HepG2 (cell line): ENCODE measurements at regions not wholly inside any gene's neighbourhood (a gene's known extent, or its start where the extent isn't known, plus 50 kb on each side); places are given as distances from the start of the nearest gene placed in this dataset.

Experiments used
- BCL6 ChIP-seq: IDR thresholded peaks from 2 replicates; pipeline ENCODE4 v1.6.1; 2016; ENCODE audit warnings: missing genetic modification reagents, missing compliant biosample characterization
- ELF4 ChIP-seq: sonication (generic); formaldehyde crosslinking; IDR thresholded peaks from 2 replicates; pipeline ENCODE4 v1.5.0; 2020; ENCODE audit warnings: missing genetic modification reagents, mild to moderate bottlenecking, moderate library complexity, borderline replicate concordance
- FOXC1 ChIP-seq: sonication (generic); formaldehyde crosslinking; IDR thresholded peaks from 2 replicates; pipeline ENCODE4 v1.8.0; 2022; ENCODE audit warnings: mild to moderate bottlenecking, missing genetic modification reagents, borderline replicate concordance
- HDAC6 ChIP-seq: fragments of 200-600 bp; sonication (generic); IDR thresholded peaks from 2 replicates; pipeline ENCODE4 v1.7.0; 2017; ENCODE audit warnings: mild to moderate bottlenecking, antibody characterized with exemption, low read length, low read depth
- NRL ChIP-seq: sonication (generic); formaldehyde crosslinking; IDR thresholded peaks from 2 replicates; pipeline ENCODE4 v1.5.0; 2020; ENCODE audit warnings: missing genetic modification reagents, mild to moderate bottlenecking, moderate library complexity, borderline replicate concordance
- PHF20 ChIP-seq: sonication (generic); formaldehyde crosslinking; IDR thresholded peaks from 2 replicates; pipeline ENCODE4 v1.5.0; 2020; ENCODE audit warnings: mild to moderate bottlenecking, missing genetic modification reagents
- PHF21A ChIP-seq: sonication (generic); formaldehyde crosslinking; IDR thresholded peaks from 2 replicates; pipeline ENCODE4 v1.5.0; 2020; ENCODE audit warnings: mild to moderate bottlenecking, missing genetic modification reagents
- RERE ChIP-seq: IDR thresholded peaks from 2 replicates; pipeline ENCODE4 v1.6.1; 2016; ENCODE audit warnings: low read depth, missing genetic modification reagents, missing compliant biosample characterization
- SP140L ChIP-seq: sonication (generic); formaldehyde crosslinking; IDR thresholded peaks from 2 replicates; pipeline ENCODE4 v1.4.0; 2020; ENCODE audit warnings: missing genetic modification reagents, borderline replicate concordance
- SSRP1 ChIP-seq: IDR thresholded peaks from 2 replicates; pipeline ENCODE4 v1.6.1; 2016; ENCODE audit warnings: control low read depth
- STAG1 ChIP-seq: sonication (generic); formaldehyde crosslinking; IDR thresholded peaks from 2 replicates; pipeline ENCODE4 v1.4.0; 2020; ENCODE audit warnings: missing genetic modification reagents
- TMF1 ChIP-seq: sonication (generic); formaldehyde crosslinking; IDR thresholded peaks from 2 replicates; pipeline ENCODE4 v1.8.1; 2022; ENCODE audit warnings: low read depth, missing genetic modification reagents
- ZNF180 ChIP-seq: sonication (generic); formaldehyde crosslinking; IDR thresholded peaks from 2 replicates; pipeline ENCODE4 v1.4.0; 2020; ENCODE audit warnings: low read depth, missing genetic modification reagents, borderline replicate concordance
- ZNF205 ChIP-seq: IDR thresholded peaks from 2 replicates; pipeline ENCODE4 v1.6.1; 2018; ENCODE audit warnings: missing biosample characterization, missing genetic modification reagents
- ZNF326 ChIP-seq: sonication (generic); formaldehyde crosslinking; IDR thresholded peaks from 2 replicates; pipeline ENCODE4 v1.4.0; 2020; ENCODE audit warnings: missing genetic modification reagents, borderline replicate concordance
- ZNF329 ChIP-seq: sonication (generic); formaldehyde crosslinking; IDR thresholded peaks from 2 replicates; pipeline ENCODE4 v1.9.0; 2021; ENCODE audit warnings: low read depth, mild to moderate bottlenecking, missing genetic modification reagents
- ZNF337 ChIP-seq: sonication (generic); formaldehyde crosslinking; IDR thresholded peaks from 2 replicates; pipeline ENCODE4 v1.5.1; 2020; ENCODE audit warnings: missing genetic modification reagents, low read depth, mild to moderate bottlenecking, borderline replicate concordance
- ZNF383 ChIP-seq: sonication (generic); formaldehyde crosslinking; IDR thresholded peaks from 2 replicates; pipeline ENCODE4 v1.4.0; 2020; ENCODE audit warnings: missing genetic modification reagents, mild to moderate bottlenecking, borderline replicate concordance
- TF ChIP-seq, protein P1 (sequence below): sonication (generic); formaldehyde crosslinking; IDR thresholded peaks from 2 replicates; pipeline ENCODE4 v1.5.0; 2020; ENCODE audit warnings: missing genetic modification reagents
- TF ChIP-seq, protein P2 (sequence below): sonication (generic); formaldehyde crosslinking; IDR thresholded peaks from 2 replicates; pipeline ENCODE4 v1.4.0; 2020; ENCODE audit warnings: mild to moderate bottlenecking, missing genetic modification reagents

- peak; percentile 94 for TF ChIP-seq RERE (CRISPR knock-in tag)
- TF ChIP-seq NRL (CRISPR knock-in tag): no peak
- TF ChIP-seq, protein P1, sequence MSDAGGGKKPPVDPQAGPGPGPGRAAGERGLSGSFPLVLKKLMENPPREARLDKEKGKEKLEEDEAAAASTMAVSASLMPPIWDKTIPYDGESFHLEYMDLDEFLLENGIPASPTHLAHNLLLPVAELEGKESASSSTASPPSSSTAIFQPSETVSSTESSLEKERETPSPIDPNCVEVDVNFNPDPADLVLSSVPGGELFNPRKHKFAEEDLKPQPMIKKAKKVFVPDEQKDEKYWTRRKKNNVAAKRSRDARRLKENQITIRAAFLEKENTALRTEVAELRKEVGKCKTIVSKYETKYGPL (CRISPR knock-in tag): no peak
- no peak for TF ChIP-seq ZNF383 (CRISPR knock-in tag)
- no peak for TF ChIP-seq ZNF329 (CRISPR knock-in tag)
- peak; percentile 96 for TF ChIP-seq ZNF205 (CRISPR knock-in tag)
- TF ChIP-seq ZNF180 (CRISPR knock-in tag): no peak
- peak; percentile 57; the same call in 1 of the 2 replicates for TF ChIP-seq STAG1
- TF ChIP-seq, protein P2, sequence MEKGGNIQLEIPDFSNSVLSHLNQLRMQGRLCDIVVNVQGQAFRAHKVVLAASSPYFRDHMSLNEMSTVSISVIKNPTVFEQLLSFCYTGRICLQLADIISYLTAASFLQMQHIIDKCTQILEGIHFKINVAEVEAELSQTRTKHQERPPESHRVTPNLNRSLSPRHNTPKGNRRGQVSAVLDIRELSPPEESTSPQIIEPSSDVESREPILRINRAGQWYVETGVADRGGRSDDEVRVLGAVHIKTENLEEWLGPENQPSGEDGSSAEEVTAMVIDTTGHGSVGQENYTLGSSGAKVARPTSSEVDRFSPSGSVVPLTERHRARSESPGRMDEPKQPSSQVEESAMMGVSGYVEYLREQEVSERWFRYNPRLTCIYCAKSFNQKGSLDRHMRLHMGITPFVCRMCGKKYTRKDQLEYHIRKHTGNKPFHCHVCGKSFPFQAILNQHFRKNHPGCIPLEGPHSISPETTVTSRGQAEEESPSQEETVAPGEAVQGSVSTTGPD (CRISPR knock-in tag): no peak; the same call in none of the 2 replicates
- no peak for TF ChIP-seq ELF4 (CRISPR knock-in tag)
- TF ChIP-seq TMF1: 0 out of 2 replicates have a peak, but pooled peaks have one; percentile 46
- TF ChIP-seq FOXC1 (CRISPR knock-in tag): no peak; the same call in 1 of the 2 replicates
- no peak for TF ChIP-seq HDAC6
- TF ChIP-seq ZNF337 (CRISPR knock-in tag): no peak
- 0 out of 2 replicates have a peak, but pooled peaks have one; percentile 31 for TF ChIP-seq SP140L (CRISPR knock-in tag)
- TF ChIP-seq PHF20 (CRISPR knock-in tag): 0 out of 2 replicates have a peak, but pooled peaks have one; percentile 19
- peak; percentile 95 for TF ChIP-seq PHF21A
- TF ChIP-seq SSRP1 (CRISPR knock-in tag): peak; percentile 83
- peak; percentile 100 for TF ChIP-seq BCL6 (CRISPR knock-in tag)
- TF ChIP-seq ZNF326 (CRISPR knock-in tag): no peak
Observed at GRCh38 chr2:145800151-145801091, 1280.5 kb upstream of the ZEB2 start (continued).
